WTC11 (cell line): ENCODE measurements at regions not wholly inside any gene's neighbourhood (a gene's known extent, or its start where the extent isn't known, plus 50 kb on each side); places are given as distances from the start of the nearest gene placed in this dataset.

ENCODE experiments used
- CREB1 ChIP-seq: sonication (generic); formaldehyde crosslinking; IDR thresholded peaks from 2 replicates; pipeline ENCODE4 v1.8.0; 2023; ENCODE audit warnings: mild to moderate bottlenecking, missing genetic modification reagents
- CTCF ChIP-seq: fragments of 200-600 bp; IDR thresholded peaks from 2 replicates; pipeline ENCODE4 v1.8.0; 2022; ENCODE audit warnings: antibody characterized with exemption
- E2F1 ChIP-seq: sonication (generic); formaldehyde crosslinking; IDR thresholded peaks from 2 replicates; pipeline ENCODE4 v1.8.0; 2022; ENCODE audit warnings: mild to moderate bottlenecking, missing genetic modification reagents
- E2F4 ChIP-seq: sonication (generic); formaldehyde crosslinking; IDR thresholded peaks from 2 replicates; pipeline ENCODE4 v1.8.1; 2022; ENCODE audit warnings: low read depth, mild to moderate bottlenecking, moderate library complexity, missing genetic modification reagents, borderline replicate concordance
- ETV6 ChIP-seq: sonication (generic); formaldehyde crosslinking; IDR thresholded peaks from 2 replicates; pipeline ENCODE4 v1.8.1; 2022; ENCODE audit warnings: mild to moderate bottlenecking, missing genetic modification reagents
- FOXK1 ChIP-seq: sonication (generic); formaldehyde crosslinking; IDR thresholded peaks from 2 replicates; pipeline ENCODE4 v1.8.0; 2022; ENCODE audit warnings: mild to moderate bottlenecking, moderate library complexity, missing genetic modification reagents
- GABPB1 ChIP-seq: sonication (generic); formaldehyde crosslinking; IDR thresholded peaks from 2 replicates; pipeline ENCODE4 v1.8.1; 2023; ENCODE audit warnings: mild to moderate bottlenecking, missing genetic modification reagents
- JUN ChIP-seq: sonication (generic); formaldehyde crosslinking; IDR thresholded peaks from 2 replicates; pipeline ENCODE4 v1.8.0; 2023; ENCODE audit warnings: mild to moderate bottlenecking, missing genetic modification reagents
- KAT7 ChIP-seq: sonication (generic); formaldehyde crosslinking; IDR thresholded peaks from 2 replicates; pipeline ENCODE4 v1.8.1; 2023; ENCODE audit warnings: missing genetic modification reagents, mild to moderate bottlenecking, borderline replicate concordance
- MAX ChIP-seq: sonication (generic); formaldehyde crosslinking; IDR thresholded peaks from 2 replicates; pipeline ENCODE4 v1.8.0; 2022; ENCODE audit warnings: mild to moderate bottlenecking, missing genetic modification reagents
- NR2C2 ChIP-seq: sonication (generic); formaldehyde crosslinking; IDR thresholded peaks from 2 replicates; pipeline ENCODE4 v1.8.0; 2022; ENCODE audit warnings: mild to moderate bottlenecking, missing genetic modification reagents
- TEAD1 ChIP-seq: sonication (generic); formaldehyde crosslinking; IDR thresholded peaks from 2 replicates; pipeline ENCODE4 v1.8.0; 2022; ENCODE audit warnings: mild to moderate bottlenecking, missing genetic modification reagents
- TEAD4 ChIP-seq: sonication (generic); formaldehyde crosslinking; IDR thresholded peaks from 2 replicates; pipeline ENCODE4 v1.8.0; 2022; ENCODE audit warnings: mild to moderate bottlenecking, missing genetic modification reagents
- ZBTB43 ChIP-seq: sonication (generic); formaldehyde crosslinking; IDR thresholded peaks from 2 replicates; pipeline ENCODE4 v1.8.1; 2023; ENCODE audit warnings: mild to moderate bottlenecking, missing genetic modification reagents

DNA sequence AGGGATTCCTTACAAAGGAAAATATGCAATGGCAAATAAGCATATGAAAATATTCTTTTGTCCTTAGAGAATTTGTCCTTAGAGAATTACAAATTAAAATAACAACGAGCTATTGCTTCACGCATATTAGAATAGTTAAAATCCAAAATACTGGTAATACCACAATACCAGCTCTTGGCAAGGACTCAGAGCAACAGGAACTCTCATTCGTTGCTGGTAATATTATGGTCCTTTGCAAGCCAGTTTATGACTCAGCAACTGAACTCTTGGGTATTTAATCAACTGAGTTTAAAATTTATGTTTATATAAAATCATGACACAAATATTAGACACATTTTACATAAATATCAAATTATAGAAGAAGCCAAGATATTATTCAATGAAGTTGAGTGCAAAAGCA is 1730.4 kb downstream of the SI start:
- TF ChIP-seq MAX (CRISPR knock-in tag) (no peak), CTCF (no peak), JUN (no peak), KAT7 (CRISPR knock-in tag) (no peak), FOXK1 (no peak), E2F4 (CRISPR knock-in tag) (no peak), E2F1 (CRISPR knock-in tag) (no peak), NR2C2 (no peak), CREB1 (CRISPR knock-in tag) (no peak), ZBTB43 (CRISPR knock-in tag) (no peak), ETV6 (no peak), TEAD4 (CRISPR knock-in tag) (no peak), GABPB1 (CRISPR knock-in tag) (no peak), TEAD1 (CRISPR knock-in tag) (no peak)
